NCI-H2227 (cell line): ENCODE measurements at regions not wholly inside any gene's neighbourhood (a gene's known extent, or its start where the extent isn't known, plus 50 kb on each side); places are given as distances from the start of the nearest gene placed in this dataset.
"Not testable (repeated sequence)": the region's sequence is repeated elsewhere in the genome, so short reads cannot be mapped to it uniquely, and the experiment has no call there.

Source experiments
- DNase-seq: peaks from one replicate; lab custom pipeline; 2025; ENCODE audit not compliant: unreplicated experiment; lab: John Stamatoyannopoulos, UW

- DNase-seq: no peak
Observed at GRCh38 chr12:102344691-102345090, 135.7 kb downstream of the IGF1 start.

GRCh38 chr12:102343361-102344121 is 136.8 kb downstream of the IGF1 start:
- no peak for DNase-seq

- DNase-seq: no peak
Observed at GRCh38 chr12:102342281-102343006, 137.9 kb downstream of the IGF1 start.

- no peak for DNase-seq
Observed at GRCh38 chr12:102334765-102335164, 137.1 kb upstream of the PMCH start.

- no peak for DNase-seq
Observed at GRCh38 chr12:102331419-102331818, 133.8 kb upstream of the PMCH start.

- DNase-seq: no peak
Observed at GRCh38 chr12:102329883-102330282, 132.2 kb upstream of the PMCH start.

- no peak for DNase-seq
Observed at GRCh38 chr12:102326982-102327381, 129.3 kb upstream of the PMCH start.

GRCh38 chr12:102325108-102325507 is 127.5 kb upstream of the PMCH start:
- not testable (repeated sequence) for DNase-seq

GRCh38 chr12:102323799-102324198 is 126.2 kb upstream of the PMCH start:
- DNase-seq: no peak

GRCh38 chr12:102322254-102322653 is 124.6 kb upstream of the PMCH start:
- DNase-seq: no peak

- no peak for DNase-seq
Observed at GRCh38 chr12:102321305-102322082, 123.9 kb upstream of the PMCH start.

GRCh38 chr12:102317155-102317554 is 119.5 kb upstream of the PMCH start:
- DNase-seq: no peak

- no peak for DNase-seq
Observed at GRCh38 chr12:102316723-102317122, 119.1 kb upstream of the PMCH start.

GRCh38 chr12:102314821-102315220 is 117.2 kb upstream of the PMCH start:
- no peak for DNase-seq

- peak; percentile 40 for DNase-seq
Observed at GRCh38 chr12:102313116-102313971, 115.7 kb upstream of the PMCH start.

- DNase-seq: no peak
Observed at GRCh38 chr12:102305486-102305885, 107.9 kb upstream of the PMCH start.

GRCh38 chr12:102304667-102305066 is 107.0 kb upstream of the PMCH start:
- DNase-seq: not testable (repeated sequence)

GRCh38 chr12:102302553-102302952 is 104.9 kb upstream of the PMCH start:
- no peak for DNase-seq

GRCh38 chr12:102301547-102301946 is 103.9 kb upstream of the PMCH start:
- no peak for DNase-seq

- DNase-seq: no peak
Observed at GRCh38 chr12:102300824-102301461, 103.3 kb upstream of the PMCH start.
